SK-N-SH (cell line): ENCODE measurements at regions not wholly inside any gene's neighbourhood (a gene's known extent, or its start where the extent isn't known, plus 50 kb on each side); places are given as distances from the start of the nearest gene placed in this dataset.

Experiments used
- FOSL2 ChIP-seq: IDR thresholded peaks from 2 replicates; pipeline ENCODE4 v1.4.0; 2012; ENCODE audit warnings: low read depth, mild to moderate bottlenecking, moderate library complexity, borderline replicate concordance
- TF ChIP-seq, protein P1 (sequence below): fragments of 200-600 bp; sonication (generic); IDR thresholded peaks from 2 replicates; pipeline ENCODE4 v1.6.1; 2017; ENCODE audit warnings: antibody characterized with exemption, mild to moderate bottlenecking, moderate library complexity
- TF ChIP-seq, protein P2 (sequence below): IDR thresholded peaks from 2 replicates; pipeline ENCODE4 v1.4.0; 2012; ENCODE audit warnings: low read depth, borderline replicate concordance

GRCh38 chr3:56926947-56927282, 125.2 kb upstream of the ARHGEF3 start:
- TF ChIP-seq, protein P1, sequence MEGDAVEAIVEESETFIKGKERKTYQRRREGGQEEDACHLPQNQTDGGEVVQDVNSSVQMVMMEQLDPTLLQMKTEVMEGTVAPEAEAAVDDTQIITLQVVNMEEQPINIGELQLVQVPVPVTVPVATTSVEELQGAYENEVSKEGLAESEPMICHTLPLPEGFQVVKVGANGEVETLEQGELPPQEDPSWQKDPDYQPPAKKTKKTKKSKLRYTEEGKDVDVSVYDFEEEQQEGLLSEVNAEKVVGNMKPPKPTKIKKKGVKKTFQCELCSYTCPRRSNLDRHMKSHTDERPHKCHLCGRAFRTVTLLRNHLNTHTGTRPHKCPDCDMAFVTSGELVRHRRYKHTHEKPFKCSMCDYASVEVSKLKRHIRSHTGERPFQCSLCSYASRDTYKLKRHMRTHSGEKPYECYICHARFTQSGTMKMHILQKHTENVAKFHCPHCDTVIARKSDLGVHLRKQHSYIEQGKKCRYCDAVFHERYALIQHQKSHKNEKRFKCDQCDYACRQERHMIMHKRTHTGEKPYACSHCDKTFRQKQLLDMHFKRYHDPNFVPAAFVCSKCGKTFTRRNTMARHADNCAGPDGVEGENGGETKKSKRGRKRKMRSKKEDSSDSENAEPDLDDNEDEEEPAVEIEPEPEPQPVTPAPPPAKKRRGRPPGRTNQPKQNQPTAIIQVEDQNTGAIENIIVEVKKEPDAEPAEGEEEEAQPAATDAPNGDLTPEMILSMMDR: no peak
- no peak for TF ChIP-seq FOSL2
- TF ChIP-seq, protein P2, sequence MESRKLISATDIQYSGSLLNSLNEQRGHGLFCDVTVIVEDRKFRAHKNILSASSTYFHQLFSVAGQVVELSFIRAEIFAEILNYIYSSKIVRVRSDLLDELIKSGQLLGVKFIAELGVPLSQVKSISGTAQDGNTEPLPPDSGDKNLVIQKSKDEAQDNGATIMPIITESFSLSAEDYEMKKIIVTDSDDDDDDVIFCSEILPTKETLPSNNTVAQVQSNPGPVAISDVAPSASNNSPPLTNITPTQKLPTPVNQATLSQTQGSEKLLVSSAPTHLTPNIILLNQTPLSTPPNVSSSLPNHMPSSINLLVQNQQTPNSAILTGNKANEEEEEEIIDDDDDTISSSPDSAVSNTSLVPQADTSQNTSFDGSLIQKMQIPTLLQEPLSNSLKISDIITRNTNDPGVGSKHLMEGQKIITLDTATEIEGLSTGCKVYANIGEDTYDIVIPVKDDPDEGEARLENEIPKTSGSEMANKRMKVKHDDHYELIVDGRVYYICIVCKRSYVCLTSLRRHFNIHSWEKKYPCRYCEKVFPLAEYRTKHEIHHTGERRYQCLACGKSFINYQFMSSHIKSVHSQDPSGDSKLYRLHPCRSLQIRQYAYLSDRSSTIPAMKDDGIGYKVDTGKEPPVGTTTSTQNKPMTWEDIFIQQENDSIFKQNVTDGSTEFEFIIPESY: no peak
